Activated effector memory CD4-positive, alpha-beta T cell treated with anti-CD3 and anti-CD28 coated beads, Interleukin-2, amount 50 U/mL, for 16 hours (primary cell): ENCODE measurements at regions not wholly inside any gene's neighbourhood (a gene's known extent, or its start where the extent isn't known, plus 50 kb on each side); places are given as distances from the start of the nearest gene placed in this dataset.

Experiments used
- DNase-seq: peaks from one replicate; pipeline ENCODE4 v3.0.0-alpha.2; 2020

GRCh38 chr6:105753207-105753606 is 332.9 kb upstream of the PRDM1 start:
- DNase-seq, result no peak

DNA sequence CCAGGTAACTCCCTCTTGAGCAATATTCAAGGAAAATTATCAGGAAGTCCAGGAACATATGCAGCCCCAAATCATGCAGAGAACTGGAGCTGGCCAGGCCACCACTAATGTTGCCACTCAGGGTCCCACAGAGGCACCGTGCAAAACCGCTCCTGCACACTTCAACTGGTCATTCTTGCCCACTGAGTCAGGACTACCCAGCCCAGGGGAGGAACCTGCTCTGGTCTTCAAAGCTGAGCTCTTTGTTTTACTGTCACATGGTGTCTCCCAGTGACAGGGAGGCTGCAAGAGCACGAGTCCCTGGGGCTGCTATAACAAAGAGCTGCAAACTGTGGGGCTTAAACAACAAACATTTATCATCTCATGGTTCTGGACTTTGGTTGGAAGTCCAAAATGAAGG is 336.0 kb upstream of the PRDM1 start:
- no peak for DNase-seq

- DNase-seq, result no peak
These were observed 337.4 kb upstream of the PRDM1 start for GRCh38 chr6:105748737-105749161.

- DNase-seq, result no peak
These were observed 338.2 kb upstream of the PRDM1 start for GRCh38 chr6:105747823-105748405.

DNA sequence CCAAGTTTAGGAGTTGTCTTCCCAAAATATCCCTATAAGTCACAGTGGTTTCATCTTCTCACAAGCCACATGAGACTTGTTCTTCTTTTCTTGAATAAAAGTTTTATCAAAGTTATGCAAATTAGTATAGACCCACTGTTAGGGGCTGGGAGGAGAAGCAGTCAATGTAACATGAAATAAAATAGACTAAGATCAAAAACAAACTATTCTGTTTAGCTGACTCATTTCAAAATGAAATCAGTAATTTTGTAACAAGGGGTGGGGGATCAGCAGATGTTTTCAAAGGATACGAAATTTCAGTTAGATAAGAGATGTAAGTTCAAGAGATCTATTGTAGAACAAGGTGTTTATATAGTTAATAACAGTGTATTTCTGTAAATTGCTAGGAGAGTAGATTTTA is 339.6 kb upstream of the PRDM1 start:
- DNase-seq, result no peak

GRCh38 chr6:105746130-105746505 is 340.0 kb upstream of the PRDM1 start:
- no peak for DNase-seq

- no peak for DNase-seq
These were observed 340.5 kb upstream of the PRDM1 start for GRCh38 chr6:105745464-105746129.

DNA sequence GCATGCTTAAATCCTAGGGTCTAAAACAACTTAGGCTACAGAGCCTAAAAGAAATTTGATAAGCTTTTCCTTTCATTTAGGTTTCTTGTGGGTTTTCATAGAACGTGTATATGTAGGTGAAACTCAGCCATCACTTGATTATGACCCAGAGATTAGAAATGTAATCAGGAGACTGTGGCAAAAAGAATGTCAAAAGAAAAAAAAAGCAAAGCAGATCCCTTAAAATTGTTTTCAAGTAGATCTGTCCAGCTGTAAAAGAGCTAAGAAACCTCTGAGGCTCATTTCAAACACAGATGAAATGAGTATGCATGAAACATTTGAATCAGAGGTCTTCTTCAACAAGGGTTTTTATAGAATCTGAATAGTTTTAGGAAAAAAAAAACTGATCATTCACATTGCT is 341.3 kb upstream of the PRDM1 start:
- no peak for DNase-seq

- no peak for DNase-seq
These were observed 338.2 kb upstream of the PREP start for GRCh38 chr6:105740946-105741645.

- no peak for DNase-seq
These were observed 336.9 kb upstream of the PREP start for GRCh38 chr6:105739764-105740163.

DNA sequence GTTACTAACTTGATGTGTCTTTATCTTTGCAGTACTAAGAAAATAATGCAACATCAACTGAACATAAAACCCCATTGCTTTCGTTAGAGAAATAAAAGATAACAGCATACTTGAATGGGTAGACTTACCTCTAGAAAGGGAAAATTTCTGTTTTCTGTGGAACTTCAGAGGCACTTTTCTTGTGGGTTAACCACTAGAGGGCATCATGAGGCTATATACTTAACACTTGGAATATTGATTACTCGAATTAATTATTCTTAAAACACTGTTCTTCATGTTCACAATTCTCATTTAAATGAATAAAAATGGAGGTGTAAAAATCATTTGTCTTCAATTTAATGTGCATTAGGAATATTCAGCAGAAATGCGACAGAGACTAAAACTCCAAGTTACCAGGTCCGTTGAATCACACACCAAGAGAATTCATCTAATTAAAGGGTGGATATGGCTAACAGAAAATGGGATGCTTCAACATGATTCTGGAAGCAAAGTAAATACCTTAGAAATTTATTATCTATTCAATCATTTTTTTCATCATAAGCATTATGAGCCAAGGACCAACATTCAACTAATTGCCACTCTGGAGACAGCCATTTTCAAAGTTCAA is 330.8 kb upstream of the PREP start:
- no peak for DNase-seq

- no peak for DNase-seq
These were observed 326.1 kb upstream of the PREP start for GRCh38 chr6:105728995-105729394.

DNA sequence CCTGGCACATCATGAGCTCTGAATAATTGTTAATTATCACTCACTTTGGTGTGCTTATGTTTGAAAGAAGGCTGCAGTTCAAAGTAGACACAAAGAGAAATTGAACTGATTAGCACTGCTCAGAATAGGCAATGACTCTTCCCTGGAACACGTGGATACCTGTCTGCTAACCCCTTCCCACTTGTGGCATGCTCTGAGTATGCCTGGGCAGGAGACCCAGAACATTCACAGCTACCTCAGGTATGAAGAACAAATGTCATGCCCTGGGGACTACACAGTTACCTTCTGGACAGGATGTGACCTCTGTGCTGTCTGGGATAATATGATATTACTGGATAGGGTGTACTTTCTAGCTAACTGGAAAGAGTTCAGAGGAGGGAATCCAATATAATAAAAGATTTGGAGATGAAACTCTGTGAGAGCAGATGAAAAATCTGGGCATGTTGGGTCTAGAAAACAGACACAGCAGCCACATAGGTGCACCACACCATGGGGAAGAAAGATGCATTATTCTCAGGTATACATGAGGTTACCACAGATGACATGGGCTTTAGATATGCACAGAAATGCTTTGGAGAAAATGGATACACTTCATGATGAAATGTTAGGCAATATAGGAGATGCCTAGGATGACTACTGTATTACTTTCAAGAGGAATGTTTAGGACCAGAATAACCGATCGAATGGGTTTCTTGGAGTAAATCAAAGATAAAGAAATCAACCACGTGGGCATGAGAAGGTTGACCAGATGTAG is 324.2 kb upstream of the PREP start:
- no peak for DNase-seq

DNA sequence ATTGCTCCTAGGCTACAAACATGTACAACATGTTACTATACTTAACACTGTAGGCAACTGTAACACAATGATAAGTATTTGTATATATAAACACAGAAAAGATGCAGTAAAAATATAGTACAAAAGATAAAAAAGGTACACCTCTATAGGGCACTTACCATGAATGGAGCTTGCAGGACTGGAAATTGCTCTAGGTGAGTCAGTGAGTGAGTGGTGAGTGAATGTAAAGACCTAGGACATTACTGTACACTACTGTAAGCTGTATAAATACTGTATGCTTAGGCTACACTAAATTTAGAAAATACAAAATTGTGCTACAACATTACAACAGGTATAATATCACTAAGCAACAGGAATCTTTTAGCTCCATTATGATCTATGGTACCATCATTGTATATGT is 312.0 kb upstream of the PREP start:
- DNase-seq, result no peak

- DNase-seq, result no peak
These were observed 310.7 kb upstream of the PREP start for GRCh38 chr6:105713474-105714118.

- no peak for DNase-seq
These were observed 308.3 kb upstream of the PREP start for GRCh38 chr6:105711216-105711615.

GRCh38 chr6:105705608-105706007 is 302.7 kb upstream of the PREP start:
- DNase-seq, result no peak

DNA sequence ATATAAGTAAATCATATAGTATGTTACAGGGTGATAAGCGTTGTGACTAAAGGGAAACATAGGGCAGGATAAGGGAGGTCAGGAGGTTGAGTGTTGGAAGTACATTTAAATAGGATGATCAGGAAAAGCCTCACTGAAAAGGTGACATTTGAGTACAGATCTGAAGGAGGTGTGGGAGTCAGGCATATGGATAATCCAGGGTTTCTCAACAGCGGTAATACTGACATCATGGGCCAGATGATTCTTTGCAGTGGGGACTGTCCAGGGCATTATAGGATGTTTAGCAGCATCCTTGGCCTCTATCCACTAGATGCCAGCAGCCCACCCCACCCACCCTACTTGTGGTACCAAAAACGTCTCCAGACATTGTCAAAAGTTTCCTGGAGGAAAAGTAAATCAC is 292.6 kb upstream of the PREP start:
- DNase-seq, result no peak

DNA sequence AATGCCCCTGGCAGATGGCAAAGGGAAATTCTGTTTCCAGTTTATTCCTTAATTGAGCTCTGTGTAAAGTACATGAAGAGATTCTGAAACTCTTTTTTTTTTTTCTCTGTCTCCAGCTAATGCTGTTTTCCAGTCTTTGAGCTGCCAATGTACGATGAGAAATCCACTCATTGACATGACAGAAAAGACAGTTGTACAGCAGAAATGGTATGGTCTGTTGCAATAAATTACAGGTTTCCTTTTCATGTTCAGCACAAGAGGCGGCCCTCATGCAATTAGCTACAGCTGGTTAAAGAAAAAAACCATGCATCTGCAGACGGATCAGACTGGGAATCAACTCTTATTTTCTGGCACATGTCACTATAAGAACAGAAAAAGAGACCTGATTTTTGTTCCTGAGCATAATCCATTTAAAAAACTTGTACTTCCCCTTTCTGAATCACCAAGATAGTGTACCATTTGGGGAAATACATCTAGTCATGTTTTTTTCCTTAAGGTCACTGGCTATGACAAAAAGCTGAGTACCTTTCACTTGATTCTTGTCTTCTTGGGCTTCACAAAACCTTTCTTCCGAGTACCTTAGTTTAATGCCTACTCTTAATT is 289.8 kb upstream of the PREP start:
- DNase-seq, result no peak

GRCh38 chr6:105691971-105692370 is 289.1 kb upstream of the PREP start:
- no peak for DNase-seq

DNA sequence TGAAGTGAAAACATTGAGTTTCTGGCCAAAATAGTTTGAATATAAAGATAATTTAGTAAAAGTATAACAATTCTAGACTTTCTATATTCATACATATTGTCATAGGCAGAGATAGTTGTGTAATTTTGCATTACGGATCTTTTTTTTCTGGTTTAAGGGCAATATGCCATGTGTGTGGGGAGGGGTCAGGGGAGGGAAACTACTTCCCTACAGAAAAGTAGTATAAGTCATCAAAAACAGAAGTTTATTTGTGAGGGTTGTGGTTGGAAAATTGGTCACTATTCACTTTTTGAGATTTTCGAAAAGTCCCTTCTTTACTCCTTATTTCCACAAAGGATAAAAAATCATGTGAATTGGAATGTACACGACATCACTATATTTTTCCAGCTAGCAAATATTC is 288.2 kb upstream of the PREP start:
- DNase-seq, result no peak

GRCh38 chr6:105688573-105688972 is 285.7 kb upstream of the PREP start:
- DNase-seq, result no peak
